ENCODE measurements at regions not wholly inside any gene's neighbourhood (a gene's known extent, or its start where the extent isn't known, plus 50 kb on each side); places are given as distances from the start of the nearest gene placed in this dataset.

GRCh38 chr11:21921151-21921550, 271.7 kb upstream of the ANO5 start:
- Histone ChIP-seq H3K27me3 (ENCODE audit: control insufficient read depth in 2 of 2, insufficient read depth in 2 of 2, low read length in 2 of 2) (no peaks in the 10 kb centered on the region), H3K4me3 (replicated peaks in 1 of 3; ENCODE audit: low read depth in 2 of 3, low read length in 3 of 3) (no peak overlapping the region), H3K36me3 (replicated peaks in 1 of 2; ENCODE audit: control insufficient read depth in 1 of 2, insufficient read depth in 2 of 2, low read length in 2 of 2) (no peaks in the 10 kb centered on the region), H3K79me2 (ENCODE audit: insufficient read depth, low read length) (no peaks in the 10 kb centered on the region), H3K4me2 (replicated peaks; ENCODE audit: extremely low read depth, low read length, poor library complexity, severe bottlenecking) (no peak overlapping the region), H4K20me1 (ENCODE audit: insufficient read depth, low read length) (no peaks in the 10 kb centered on the region), H3K9ac (ENCODE audit: insufficient read depth, low read length, poor library complexity, severe bottlenecking) (no peak overlapping the region), H2AFZ (ENCODE audit: insufficient read depth, low read depth, low read length, poor library complexity, severe bottlenecking) (no peak overlapping the region), H3K4me1 (ENCODE audit: control insufficient read depth in 1 of 2, insufficient read depth in 2 of 2, low read length in 2 of 2) (no peaks in the 10 kb centered on the region), H3K27ac (ENCODE audit: low read depth in 1 of 2, low read length in 2 of 2) (no peak overlapping the region), H3K9me3 (replicated peaks in 1 of 2; ENCODE audit: control insufficient read depth in 1 of 2, insufficient read depth in 1 of 2, low read length in 2 of 2) (peaks cover 0 to 3% of the 10 kb centered on the region in 2 donors)
- peaks cover 0 to 4% (median 3%) of the 10 kb centered on the region in 7 donors for H3K9me3 Mint-ChIP-seq
- peaks cover 0 to 2% (median 2%) of the 10 kb centered on the region in 3 donors for H3K27me3 Mint-ChIP-seq (ENCODE audit: low read depth in 3 of 3)
- intact Hi-C loops (cut with micrococcal nuclease): no loop called here
- no CpG with 5 or more reads among the region's 1 CpG for WGBS (ENCODE audit: insufficient coverage)
- no peak overlapping the region for H3K27ac Mint-ChIP-seq
- TF ChIP-seq CTCF (IDR thresholded peaks at IDR 0.05): no peak
- no peaks in the 10 kb centered on the region for H3K36me3 Mint-ChIP-seq
- H3K4me3 Mint-ChIP-seq: no peak overlapping the region
- no peak for DNase-seq
- no peaks in the 10 kb centered on the region for H3K4me1 Mint-ChIP-seq

GRCh38 chr11:21924262-21924661, 268.6 kb upstream of the ANO5 start:
- Histone ChIP-seq H2AFZ (ENCODE audit: insufficient read depth, low read depth, low read length, poor library complexity, severe bottlenecking) (no peak overlapping the region), H3K27me3 (ENCODE audit: control insufficient read depth in 2 of 2, insufficient read depth in 2 of 2, low read length in 2 of 2) (no peaks in the 10 kb centered on the region), H3K27ac (ENCODE audit: low read depth in 1 of 2, low read length in 2 of 2) (no peak overlapping the region), H3K79me2 (ENCODE audit: insufficient read depth, low read length) (no peaks in the 10 kb centered on the region), H4K20me1 (ENCODE audit: insufficient read depth, low read length) (no peaks in the 10 kb centered on the region), H3K4me1 (ENCODE audit: control insufficient read depth in 1 of 2, insufficient read depth in 2 of 2, low read length in 2 of 2) (no peaks in the 10 kb centered on the region), H3K9ac (ENCODE audit: insufficient read depth, low read length, poor library complexity, severe bottlenecking) (no peak overlapping the region), H3K9me3 (replicated peaks in 1 of 2; ENCODE audit: control insufficient read depth in 1 of 2, insufficient read depth in 1 of 2, low read length in 2 of 2) (no peaks in the 10 kb centered on the region), H3K36me3 (replicated peaks in 1 of 2; ENCODE audit: control insufficient read depth in 1 of 2, insufficient read depth in 2 of 2, low read length in 2 of 2) (no peaks in the 10 kb centered on the region), H3K4me3 (replicated peaks in 1 of 3; ENCODE audit: low read depth in 2 of 3, low read length in 3 of 3) (no peak overlapping the region), H3K4me2 (replicated peaks; ENCODE audit: extremely low read depth, low read length, poor library complexity, severe bottlenecking) (no peak overlapping the region)
- H3K27ac Mint-ChIP-seq: no peak overlapping the region
- H3K4me3 Mint-ChIP-seq: no peak overlapping the region
- no peak for DNase-seq
- no peaks in the 10 kb centered on the region for H3K36me3 Mint-ChIP-seq
- TF ChIP-seq CTCF (IDR thresholded peaks at IDR 0.05): no peak
- H3K4me1 Mint-ChIP-seq: no peaks in the 10 kb centered on the region
- intact Hi-C loops (cut with micrococcal nuclease): no loop called here
- peaks cover 0 to 2% (median 2%) of the 10 kb centered on the region in 3 donors for H3K27me3 Mint-ChIP-seq (ENCODE audit: low read depth in 3 of 3)
- WGBS (ENCODE audit: insufficient coverage): no CpG with 5 or more reads among the region's 1 CpG
- peaks cover 0 to 3% (median 0%) of the 10 kb centered on the region in 7 donors for H3K9me3 Mint-ChIP-seq

Data from CD14-positive monocyte (primary cell).